Adrenal gland (tissue), 9 donors: ENCODE measurements at regions not wholly inside any gene's neighbourhood (a gene's known extent, or its start where the extent isn't known, plus 50 kb on each side); places are given as distances from the start of the nearest gene placed in this dataset.

Experiments
- DNase-seq, 7 donors: peaks; one replicate each; pipeline ENCODE4 v3.0.0-alpha.2; 2019 to 2020
- H3K27ac ChIP-seq, 5 donors: fragments of 200-600 bp; sonication (generic) in 4 of 5; 1 replicate in 3 of 5; 2 replicates in 2 of 5; pipeline versions ENCODE4 v1.5.1 to v1.8.0; 2016 to 2020; ENCODE audit warnings: mild to moderate bottlenecking in 1 of 5
- H3K27me3 ChIP-seq: fragments of 200-600 bp; 2 replicates; pipeline ENCODE4 v1.8.0; 2021
- H3K36me3 ChIP-seq, 2 donors: fragments of 200-600 bp; replicated peaks in 1 of 2; 1 replicate in 1 of 2; 2 replicates in 1 of 2; pipeline versions ENCODE4 v1.5.1 to v1.8.0; 2018 to 2022
- H3K4me1 ChIP-seq, 2 donors: fragments of 200-600 bp; replicated peaks in 1 of 2; 1 replicate in 1 of 2; 2 replicates in 1 of 2; pipeline versions ENCODE4 v1.5.1 to v1.8.0; 2018 to 2021
- H3K4me3 ChIP-seq, 4 donors: fragments of 200-600 bp; sonication (generic) in 3 of 4; one replicate each; pipeline ENCODE4 v1.5.1; 2016 to 2018
- H3K9me3 ChIP-seq, 3 donors: fragments of 200-600 bp; sonication (generic) in 1 of 3; replicated peaks in 1 of 3; 1 replicate in 2 of 3; 2 replicates in 1 of 3; pipeline versions ENCODE4 v1.5.1 to v1.8.0; 2016 to 2021
- CTCF ChIP-seq, 6 experiments: fragments of 450-650 bp in 4 of 6; fragments of 200-600 bp in 2 of 6; sonication (generic) in 1 of 6; IDR thresholded peaks; 1 replicate in 5 of 6; 2 replicates in 1 of 6; pipeline versions ENCODE4 v1.5.1 to v1.8.0; 2016 to 2021; ENCODE audit warnings: antibody characterized with exemption in 6 of 6, mild to moderate bottlenecking in 2 of 6, moderate library complexity in 1 of 6
- POLR2A ChIP-seq, 2 donors: fragments of 450-650 bp; IDR thresholded peaks; one replicate each; pipeline ENCODE4 v1.6.1; 2017; ENCODE audit warnings: antibody characterized with exemption in 2 of 2, mild to moderate bottlenecking in 2 of 2, moderate library complexity in 1 of 2
- WGBS, 4 donors: extraction: QIAGEN DNeasy Blood & Tissue Kit in 2 of 4; methylation state at CpG; one replicate each; pipeline versions ENCODE4 v1.1.5 to v1.1.7; 2013 to 2017; 5-methylcytosine and 5-hydroxymethylcytosine counted together
- intact Hi-C, 2 donors: fragments of 100-400 bp; cut with DNase I; formaldehyde crosslinking; loops; one replicate each; pipeline versions ENCODE4 v1.14.1 to v1.15.0; 2022 to 2023
- donor health status: healthy with polysubstance abuse.
- donor health status: Bipolar disorder and iron deficiency.
- donor health status: DM: yes; HTN: yes; CAD: no.
- donor health status: DM: no; HTN: no; CAD: no.
- donor health status: DM: no; HTN: no; CAD: no.

- DNase-seq: no peak
- WGBS, 4 donors: 93 to 97% (median 94%) methylated on average over 2 of the region's 2 CpGs
- intact Hi-C loops: no loop called here
- TF ChIP-seq POLR2A (IDR thresholded peaks at IDR 0.05) (no peak), CTCF (IDR thresholded peaks at IDR 0.05) (no peak)
- Histone ChIP-seq H3K9me3 (no peaks in the 10 kb centered on the region), H3K36me3 (no peaks in the 10 kb centered on the region), H3K27ac (peak overlapping the region in 1 of 5 donors; percentile 77), H3K4me1 (no peaks in the 10 kb centered on the region), H3K27me3 (no peaks in the 10 kb centered on the region), H3K4me3 (no peak overlapping the region)
Measured at GRCh38 chr13:59459972-59460371, 703.8 kb downstream of the DIAPH3 start.

GRCh38 chr13:59461411-59461810 lies 702.3 kb downstream of the DIAPH3 start:
- DNase-seq: peak in 2 of 7 donors; percentile 18 to 61
- intact Hi-C loops: no loop called here
- H3K27me3 ChIP-seq: no peaks in the 10 kb centered on the region
- peak overlapping the region in 2 of 5 donors; percentile 19 to 49 for H3K27ac ChIP-seq
- TF ChIP-seq CTCF (IDR thresholded peaks at IDR 0.05): no peak
- TF ChIP-seq POLR2A (IDR thresholded peaks at IDR 0.05): no peak
- H3K4me3 ChIP-seq: no peak overlapping the region
- WGBS, 4 donors: 82 to 89% (median 87%) methylated on average over 3 of the region's 3 CpGs
- no peaks in the 10 kb centered on the region for H3K4me1 ChIP-seq
- H3K9me3 ChIP-seq: no peaks in the 10 kb centered on the region
- no peaks in the 10 kb centered on the region for H3K36me3 ChIP-seq

DNA sequence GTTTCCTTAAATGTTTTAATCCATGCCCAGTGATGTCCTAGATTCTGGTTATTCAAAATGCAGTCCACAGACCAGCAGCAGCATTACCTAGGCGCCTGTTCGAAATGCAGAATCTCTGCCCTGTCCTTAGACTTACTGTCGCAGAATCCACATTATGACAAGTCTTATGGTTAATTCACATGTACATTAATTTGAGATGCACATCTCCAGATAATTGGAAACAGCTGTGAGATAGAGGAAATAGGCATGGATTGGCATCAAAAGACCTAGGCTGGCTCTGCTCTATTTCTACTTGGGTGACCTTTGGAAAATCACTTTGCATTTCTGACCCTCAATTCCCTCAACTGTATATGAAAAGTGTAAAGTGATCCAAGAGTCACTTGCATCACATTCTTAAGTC lies 700.7 kb downstream of the DIAPH3 start:
- intact Hi-C loops: no loop called here
- no peak overlapping the region for H3K27ac ChIP-seq
- H3K4me1 ChIP-seq: no peaks in the 10 kb centered on the region
- WGBS, 4 donors: 94 to 98% (median 97%) methylated on average over 3 of the region's 3 CpGs
- TF ChIP-seq POLR2A (IDR thresholded peaks at IDR 0.05) (no peak), CTCF (IDR thresholded peaks at IDR 0.05) (no peak)
- no peak for DNase-seq
- no peak overlapping the region for H3K4me3 ChIP-seq
- no peaks in the 10 kb centered on the region for H3K9me3 ChIP-seq
- H3K27me3 ChIP-seq: no peaks in the 10 kb centered on the region
- H3K36me3 ChIP-seq: no peaks in the 10 kb centered on the region

DNA sequence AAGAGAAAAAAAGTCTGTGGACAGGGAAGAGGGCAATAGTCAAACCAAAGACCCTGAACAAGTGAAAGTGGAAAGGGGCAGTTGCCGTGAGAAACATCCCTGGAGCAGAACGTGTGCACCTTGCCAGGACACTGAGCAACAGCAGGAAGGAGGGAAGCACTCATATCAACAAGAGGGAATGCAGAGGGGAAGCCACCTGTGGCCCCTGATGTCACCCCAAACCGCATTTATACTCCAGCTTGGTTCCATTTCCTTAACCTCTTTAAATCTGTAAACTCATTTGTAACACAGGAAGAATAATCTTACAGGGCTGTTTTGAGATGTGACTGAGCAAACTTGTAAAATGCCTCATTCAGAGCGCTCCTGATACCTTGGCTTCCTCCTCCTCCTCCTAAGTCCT lies 698.8 kb downstream of the DIAPH3 start:
- no peak for TF ChIP-seq CTCF (IDR thresholded peaks at IDR 0.05)
- no peak for TF ChIP-seq POLR2A (IDR thresholded peaks at IDR 0.05)
- Histone ChIP-seq H3K4me3 (no peak overlapping the region), H3K27me3 (no peaks in the 10 kb centered on the region), H3K9me3 (no peaks in the 10 kb centered on the region), H3K27ac (no peak overlapping the region), H3K4me1 (no peaks in the 10 kb centered on the region), H3K36me3 (no peaks in the 10 kb centered on the region)
- 62 to 67% (median 63%) methylated on average over 4 of the region's 4 CpGs for WGBS, 4 donors
- intact Hi-C loops: no loop called here
- DNase-seq: no peak
